Smooth muscle cell (in vitro differentiated cells): ENCODE measurements at regions not wholly inside any gene's neighbourhood (a gene's known extent, or its start where the extent isn't known, plus 50 kb on each side); places are given as distances from the start of the nearest gene placed in this dataset.
"Not testable (repeated sequence)": the region's sequence is repeated elsewhere in the genome, so short reads cannot be mapped to it uniquely, and the experiment has no call there.

ENCODE experiments used
- DNase-seq: peaks from one replicate; lab custom pipeline; 2025; ENCODE audit not compliant: unreplicated experiment; lab: John Stamatoyannopoulos, UW
- H2AFZ ChIP-seq: fragments of 200-600 bp; sonication (generic); 2 replicates; pipeline ENCODE4 v1.6.0; 2016; ENCODE audit warnings: antibody characterized with exemption, low read depth, mild to moderate bottlenecking
- H3F3A ChIP-seq: fragments of 200-600 bp; sonication (generic); 2 replicates; pipeline ENCODE4 v1.6.0; 2017; ENCODE audit warnings: antibody characterized with exemption, low read depth
- H3K27ac ChIP-seq: fragments of 200-600 bp; sonication (generic); 2 replicates; pipeline ENCODE4 v1.5.1; 2016; ENCODE audit warnings: low read depth, mild to moderate bottlenecking
- H3K27me3 ChIP-seq: fragments of 200-600 bp; sonication (generic); 2 replicates; pipeline ENCODE4 v1.6.1; 2016; ENCODE audit warnings: low read depth, mild to moderate bottlenecking
- H3K36me3 ChIP-seq: fragments of 200-600 bp; sonication (generic); 2 replicates; pipeline ENCODE4 v1.5.1; 2016; ENCODE audit warnings: low read depth
- H3K4me1 ChIP-seq: fragments of 200-600 bp; sonication (generic); 2 replicates; pipeline ENCODE4 v1.5.1; 2016; ENCODE audit warnings: low read depth
- H3K4me2 ChIP-seq: fragments of 200-600 bp; sonication (generic); 2 replicates; pipeline ENCODE4 v1.6.0; 2016; ENCODE audit warnings: mild to moderate bottlenecking
- H3K4me3 ChIP-seq: fragments of 200-600 bp; sonication (generic); 2 replicates; pipeline ENCODE4 v1.5.1; 2016; ENCODE audit warnings: mild to moderate bottlenecking
- H3K79me2 ChIP-seq: fragments of 200-600 bp; sonication (generic); 2 replicates; pipeline ENCODE4 v1.6.0; 2016; ENCODE audit warnings: low read depth, mild to moderate bottlenecking
- H3K9ac ChIP-seq: fragments of 200-600 bp; sonication (generic); 2 replicates; pipeline ENCODE4 v1.6.0; 2016; ENCODE audit warnings: low read depth
- H3K9me3 ChIP-seq: fragments of 200-600 bp; sonication (generic); replicated peaks from 2 replicates; pipeline ENCODE4 v1.5.1; 2016; ENCODE audit warnings: low read depth
- H4K20me1 ChIP-seq: fragments of 200-600 bp; sonication (generic); 2 replicates; pipeline ENCODE4 v1.6.0; 2016; ENCODE audit warnings: low read depth
- WGBS: methylation state at CpG from one replicate; pipeline ENCODE4 v1.1.7; 2016; ENCODE audit warnings: low lambda C conversion rate; 5-methylcytosine and 5-hydroxymethylcytosine counted together

DNA sequence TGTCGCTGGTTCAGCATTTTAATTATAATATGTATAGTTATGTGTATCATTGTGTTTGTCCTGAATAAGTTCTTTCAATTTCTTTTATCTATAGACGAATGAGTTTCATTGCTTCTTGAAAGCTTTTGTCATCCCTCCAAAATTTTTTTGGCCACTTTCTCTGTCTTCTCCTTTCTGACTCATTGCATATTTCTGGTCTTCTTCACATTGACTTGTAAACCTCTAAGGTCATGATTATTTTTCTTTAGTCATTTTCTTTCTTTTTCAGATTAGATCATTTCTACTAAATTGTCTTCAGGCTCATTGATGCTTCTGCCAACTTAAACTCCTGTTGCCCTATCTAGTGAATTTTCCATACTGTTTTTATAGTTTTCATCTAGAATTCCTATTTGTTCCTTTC, 555.1 kb downstream of the RPIA start:
- not testable (repeated sequence) for H3K27me3 ChIP-seq, H3K27ac ChIP-seq, H3K9me3 ChIP-seq, H3K4me2 ChIP-seq, H3K4me1 ChIP-seq, H3K79me2 ChIP-seq, H3K4me3 ChIP-seq, H3K9ac ChIP-seq, H2AFZ ChIP-seq, H3K36me3 ChIP-seq, H4K20me1 ChIP-seq, DNase-seq, H3F3A ChIP-seq
- WGBS, result 65% methylated on average over 2 of the region's 2 CpGs

DNA sequence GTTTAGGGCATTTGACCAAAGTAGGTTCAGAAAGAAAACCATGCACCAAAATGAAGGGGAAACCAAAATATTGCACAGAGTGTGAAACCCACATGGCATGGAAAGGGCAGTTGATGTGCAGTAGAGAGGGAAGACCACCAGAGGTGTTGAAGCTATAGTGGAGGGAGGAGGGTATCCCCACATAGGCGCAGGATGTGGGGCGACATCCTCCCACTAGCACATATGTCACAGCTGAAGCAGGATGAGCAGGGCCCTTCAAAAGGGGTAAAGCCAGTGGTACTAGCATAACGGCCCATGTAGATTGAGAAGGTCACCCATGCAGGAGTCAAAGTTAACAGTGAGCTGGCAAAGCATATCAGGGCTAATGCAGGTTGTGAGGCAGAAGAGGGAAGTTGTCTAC, 563.5 kb downstream of the RPIA start:
- not testable (repeated sequence) for H3K9ac ChIP-seq, H3K9me3 ChIP-seq, H3K27me3 ChIP-seq, H3K4me2 ChIP-seq, H3F3A ChIP-seq, H3K4me1 ChIP-seq, DNase-seq, H3K36me3 ChIP-seq, H4K20me1 ChIP-seq, H3K4me3 ChIP-seq, H3K79me2 ChIP-seq, H2AFZ ChIP-seq, H3K27ac ChIP-seq
- WGBS, result 78% methylated on average over 3 of the region's 3 CpGs

DNA sequence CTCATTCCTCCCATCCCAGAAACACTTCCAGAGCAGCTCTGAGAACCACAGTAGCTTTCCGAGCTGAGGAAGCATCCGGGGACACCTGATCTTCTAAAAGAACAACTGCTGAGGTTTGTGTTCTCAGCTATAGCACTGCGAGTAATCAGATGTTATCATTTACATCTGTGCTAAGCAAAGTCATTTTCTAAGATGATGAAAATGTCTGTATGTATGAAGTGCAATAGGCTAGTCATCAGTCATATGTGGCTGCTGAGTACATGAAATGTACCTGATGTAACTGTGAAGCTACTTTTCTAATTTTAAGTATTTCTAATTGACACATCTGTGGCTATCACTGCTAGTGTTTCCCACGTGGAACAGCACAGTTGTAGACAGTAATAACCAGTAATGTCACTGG, 582.0 kb downstream of the RPIA start:
- not testable (repeated sequence) for H3K4me1 ChIP-seq, H3K4me2 ChIP-seq, H4K20me1 ChIP-seq, DNase-seq, H3K79me2 ChIP-seq, H2AFZ ChIP-seq, H3F3A ChIP-seq, H3K36me3 ChIP-seq, H3K27ac ChIP-seq, H3K9me3 ChIP-seq, H3K27me3 ChIP-seq, H3K9ac ChIP-seq, H3K4me3 ChIP-seq
- 62% methylated on average over 4 of the region's 4 CpGs for WGBS

GRCh38 chr2:89280536-89280935, 589.1 kb downstream of the RPIA start:
- not testable (repeated sequence) for H3K27me3 ChIP-seq, H3K4me1 ChIP-seq, H3K36me3 ChIP-seq, H3K4me2 ChIP-seq, H4K20me1 ChIP-seq, DNase-seq, H3K9ac ChIP-seq, H3F3A ChIP-seq, H3K27ac ChIP-seq, H2AFZ ChIP-seq, H3K79me2 ChIP-seq, H3K4me3 ChIP-seq, H3K9me3 ChIP-seq
- WGBS, result 41% methylated on average over 2 of the region's 3 CpGs

DNA sequence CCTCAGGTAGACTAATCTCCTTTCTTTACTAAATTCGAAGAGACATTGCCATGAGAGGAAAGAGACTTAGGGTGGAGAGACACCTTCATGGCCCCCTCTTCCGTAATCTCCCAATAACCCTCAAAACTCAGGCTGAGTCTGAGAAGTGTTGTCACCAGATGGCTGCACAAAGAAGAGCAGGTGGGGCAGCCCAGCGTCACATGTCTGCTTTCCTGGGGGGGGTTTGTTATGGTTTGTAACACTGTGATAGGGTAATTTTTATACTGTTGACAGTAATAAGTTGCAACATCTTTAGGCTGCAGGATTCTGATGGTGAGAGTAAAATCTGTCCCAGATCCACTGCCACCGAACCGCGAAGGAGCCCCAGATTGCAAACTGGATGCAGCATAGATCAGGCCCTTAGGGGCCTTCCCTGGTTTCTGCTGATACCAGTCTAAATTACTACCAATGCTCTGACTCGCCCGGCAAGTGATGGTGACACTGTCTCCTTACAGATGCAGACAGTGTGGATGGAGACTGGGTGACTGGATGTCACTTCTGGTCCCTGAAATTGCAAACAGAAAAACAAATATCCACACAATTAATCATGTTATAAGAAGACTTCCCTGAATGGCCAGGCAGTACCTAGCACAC, 595.1 kb downstream of the RPIA start:
- 89% methylated on average over 2 of the region's 8 CpGs for WGBS
- H3K36me3 ChIP-seq, H3K4me3 ChIP-seq, H3K4me1 ChIP-seq, H3K9ac ChIP-seq, H2AFZ ChIP-seq, H3K27ac ChIP-seq, H3K79me2 ChIP-seq, H3K9me3 ChIP-seq, H3K27me3 ChIP-seq, H4K20me1 ChIP-seq, H3K4me2 ChIP-seq, H3F3A ChIP-seq, DNase-seq: not testable (repeated sequence)

DNA sequence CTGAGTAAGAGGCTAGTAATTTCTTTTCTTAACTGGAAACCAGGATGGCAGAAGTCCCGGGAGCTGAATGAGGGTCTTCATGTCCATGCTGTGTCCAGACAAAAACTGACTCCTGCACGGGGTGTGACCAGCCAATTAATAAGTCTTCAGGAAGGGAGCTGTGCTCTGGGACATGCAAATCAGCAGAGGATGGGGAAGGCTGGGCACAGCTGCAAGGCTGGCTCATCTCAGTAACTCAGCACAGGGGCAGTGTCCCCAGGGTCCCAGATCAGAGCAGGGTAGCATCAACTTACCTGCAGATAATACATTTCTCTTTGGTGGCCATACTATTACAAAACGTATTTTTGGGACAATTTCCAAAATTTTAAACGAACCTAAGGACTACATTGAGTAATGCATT, 595.6 kb downstream of the RPIA start:
- not testable (repeated sequence) for H3K79me2 ChIP-seq, H3K27ac ChIP-seq, H3F3A ChIP-seq, H3K36me3 ChIP-seq, H4K20me1 ChIP-seq, DNase-seq, H3K9ac ChIP-seq, H3K27me3 ChIP-seq, H3K9me3 ChIP-seq, H3K4me3 ChIP-seq, H3K4me2 ChIP-seq, H2AFZ ChIP-seq, H3K4me1 ChIP-seq
- no CpG with 5 or more reads among the region's 4 CpGs for WGBS

DNA sequence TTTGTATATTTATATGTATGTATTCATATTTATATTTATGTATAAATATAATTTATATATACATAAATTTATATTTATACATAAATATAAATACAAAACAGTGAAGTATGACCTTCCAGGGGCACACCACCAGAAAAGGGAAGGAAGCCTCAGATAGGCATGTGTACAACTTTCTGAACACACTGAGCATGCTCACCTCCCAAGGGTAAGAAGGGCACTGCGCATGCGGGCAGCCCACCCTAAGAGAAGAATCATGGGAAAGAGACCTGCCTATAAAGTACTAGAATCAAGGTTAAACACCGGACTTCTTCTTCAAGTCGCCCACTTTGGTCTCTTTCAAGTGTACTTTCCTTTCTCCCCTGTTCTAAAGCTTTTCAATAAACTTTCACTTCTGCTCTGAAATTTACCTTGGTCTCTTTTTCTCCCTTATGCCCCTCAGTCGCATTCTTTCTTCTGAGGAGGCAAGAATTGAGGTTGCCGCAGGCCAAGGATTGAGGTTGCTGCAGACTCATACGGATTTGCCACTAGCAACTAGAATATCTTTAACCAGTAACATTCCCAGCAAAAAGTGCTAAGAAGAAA, 600.3 kb downstream of the RPIA start:
- not testable (repeated sequence) for H3K27ac ChIP-seq, H3K9me3 ChIP-seq, H3K4me3 ChIP-seq, H3K36me3 ChIP-seq, H3K4me1 ChIP-seq, H2AFZ ChIP-seq, H3K4me2 ChIP-seq, H3F3A ChIP-seq, DNase-seq, H4K20me1 ChIP-seq, H3K79me2 ChIP-seq, H3K27me3 ChIP-seq, H3K9ac ChIP-seq
- WGBS, result no CpG with 5 or more reads among the region's 7 CpGs

DNA sequence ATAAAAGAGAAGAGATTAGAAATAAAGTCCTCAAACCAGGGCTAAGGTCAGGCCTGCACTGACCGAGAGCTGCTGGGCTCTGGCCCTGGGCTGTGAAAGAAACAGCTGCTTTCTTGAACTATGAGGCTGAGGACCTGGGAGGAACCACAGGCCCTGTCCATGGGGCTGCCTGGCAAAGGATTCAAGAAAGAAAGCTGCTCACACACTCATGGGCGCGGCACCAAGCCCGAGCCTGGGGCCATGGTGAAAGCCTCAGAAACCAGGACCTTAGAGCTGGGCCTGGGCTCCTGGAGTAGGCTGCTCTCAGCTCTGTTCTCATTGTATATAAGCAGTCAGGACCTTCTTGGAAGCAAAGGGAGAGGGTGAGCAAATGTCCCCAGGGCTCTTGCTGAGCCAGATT, 601.9 kb downstream of the RPIA start:
- H2AFZ ChIP-seq, H3K4me2 ChIP-seq, H3F3A ChIP-seq, H3K27ac ChIP-seq, H4K20me1 ChIP-seq, H3K79me2 ChIP-seq, H3K27me3 ChIP-seq, H3K36me3 ChIP-seq, H3K4me3 ChIP-seq, DNase-seq, H3K9ac ChIP-seq, H3K9me3 ChIP-seq, H3K4me1 ChIP-seq: not testable (repeated sequence)
- WGBS, result no CpG with 5 or more reads among the region's 4 CpGs

GRCh38 chr2:89294335-89294734, 602.9 kb downstream of the RPIA start:
- H3K4me1 ChIP-seq, H3K27ac ChIP-seq, H3K9ac ChIP-seq, H3K79me2 ChIP-seq, H3K36me3 ChIP-seq, DNase-seq, H4K20me1 ChIP-seq, H2AFZ ChIP-seq, H3K27me3 ChIP-seq, H3K9me3 ChIP-seq, H3K4me2 ChIP-seq, H3K4me3 ChIP-seq, H3F3A ChIP-seq: not testable (repeated sequence)
- WGBS, result no CpG with 5 or more reads among the region's 1 CpG
